Mucosa of gallbladder (tissue), 1 donor: ENCODE measurements at regions not wholly inside any gene's neighbourhood (a gene's known extent, or its start where the extent isn't known, plus 50 kb on each side); places are given as distances from the start of the nearest gene placed in this dataset.
A peak's percentile ranks its signal among the peaks of the same experiment; 100 is the strongest.

Source experiments
- DNase-seq: peaks from one replicate; pipeline ENCODE4 v3.0.0-alpha.2; 2020; ENCODE audit warnings: low spot score
- donor health status: DM: no; HTN: no; CAD: no.

GRCh38 chr22:27533105-27533745 is 268.3 kb downstream of the MN1 start:
- no peak for DNase-seq

GRCh38 chr22:27534720-27535125 is 266.8 kb downstream of the MN1 start:
- DNase-seq: no peak

GRCh38 chr22:27535452-27535851 is 266.1 kb downstream of the MN1 start:
- no peak for DNase-seq

- no peak for DNase-seq
These were observed 264.1 kb downstream of the MN1 start for GRCh38 chr22:27537501-27537900.

GRCh38 chr22:27538666-27539065 is 262.9 kb downstream of the MN1 start:
- no peak for DNase-seq

- DNase-seq: no peak
These were observed 261.3 kb downstream of the MN1 start for GRCh38 chr22:27540247-27540646.

GRCh38 chr22:27540656-27541396 is 260.7 kb downstream of the MN1 start:
- no peak for DNase-seq

- no peak for DNase-seq
These were observed 259.7 kb downstream of the MN1 start for GRCh38 chr22:27541836-27542235.

- no peak for DNase-seq
These were observed 259.0 kb downstream of the MN1 start for GRCh38 chr22:27542602-27543001.

- DNase-seq: no peak
These were observed 258.1 kb downstream of the MN1 start for GRCh38 chr22:27543460-27543859.

- DNase-seq: no peak
These were observed 256.5 kb downstream of the MN1 start for GRCh38 chr22:27545085-27545484.

GRCh38 chr22:27546157-27546935 is 255.2 kb downstream of the MN1 start:
- DNase-seq: no peak

- DNase-seq: no peak
These were observed 250.2 kb downstream of the MN1 start for GRCh38 chr22:27551402-27551801.

GRCh38 chr22:27552176-27552575 is 249.4 kb downstream of the MN1 start:
- no peak for DNase-seq

- DNase-seq: no peak
These were observed 248.7 kb downstream of the MN1 start for GRCh38 chr22:27552863-27553262.

- peak; percentile 44 for DNase-seq
These were observed 247.3 kb downstream of the MN1 start for GRCh38 chr22:27554106-27554811.

GRCh38 chr22:27554841-27555456 is 246.6 kb downstream of the MN1 start:
- DNase-seq: no peak

- no peak for DNase-seq
These were observed 245.2 kb downstream of the MN1 start for GRCh38 chr22:27556371-27556770.

- peak; percentile 60 for DNase-seq
These were observed 244.1 kb downstream of the MN1 start for GRCh38 chr22:27557286-27558008.

- DNase-seq: no peak
These were observed 242.7 kb downstream of the MN1 start for GRCh38 chr22:27558658-27559371.
